Occipital lobe (tissue), 1 donor: ENCODE measurements at regions not wholly inside any gene's neighbourhood (a gene's known extent, or its start where the extent isn't known, plus 50 kb on each side); places are given as distances from the start of the nearest gene placed in this dataset.

Experiments used
- DNase-seq: peaks from one replicate; lab custom pipeline; 2025; lab: John Stamatoyannopoulos, UW

GRCh38 chr4:32790803-32791202 lies 2070.6 kb downstream of the PCDH7 start:
- no peak for DNase-seq

GRCh38 chr4:32798471-32799159 lies 2078.4 kb downstream of the PCDH7 start:
- DNase-seq = no peak

- no peak for DNase-seq
Observed at GRCh38 chr4:32824336-32824735, 2104.2 kb downstream of the PCDH7 start.

DNA sequence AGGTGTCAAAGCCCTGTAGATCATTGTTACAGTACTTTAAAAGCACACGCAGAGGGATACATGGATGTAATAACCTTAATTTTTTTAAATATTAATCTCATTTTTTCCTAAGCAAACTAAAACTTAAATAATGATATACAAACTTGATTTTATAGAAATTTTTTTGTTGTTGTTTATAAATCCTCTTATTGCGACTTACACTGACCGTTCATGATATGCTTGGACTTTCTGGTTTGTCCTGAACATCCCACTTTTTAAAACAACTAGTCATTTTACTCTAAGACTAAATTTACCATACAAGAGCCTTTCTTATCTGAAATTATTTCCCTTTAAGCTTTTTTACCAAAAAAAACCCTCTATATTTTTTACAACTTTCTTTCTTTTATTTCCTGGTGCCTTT lies 2106.0 kb downstream of the PCDH7 start:
- no peak for DNase-seq

DNA sequence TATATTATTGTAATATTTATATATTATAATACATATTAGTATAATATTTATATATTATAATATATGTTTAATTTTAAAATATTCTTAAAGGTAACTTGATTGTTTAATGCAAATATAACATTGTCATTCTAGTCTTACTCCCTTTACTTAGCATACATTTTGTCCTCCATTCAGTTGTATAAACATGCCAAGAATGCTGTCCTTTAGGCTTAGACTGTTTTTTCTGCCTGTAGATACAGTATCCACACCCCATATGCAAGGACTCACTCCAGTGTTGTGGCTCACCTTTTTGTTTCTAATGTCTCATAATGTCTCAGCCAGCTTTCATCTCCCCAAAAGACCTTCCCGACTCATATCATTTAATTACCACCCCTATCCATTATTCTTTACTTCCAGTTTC lies 2110.0 kb downstream of the PCDH7 start:
- DNase-seq = no peak

DNA sequence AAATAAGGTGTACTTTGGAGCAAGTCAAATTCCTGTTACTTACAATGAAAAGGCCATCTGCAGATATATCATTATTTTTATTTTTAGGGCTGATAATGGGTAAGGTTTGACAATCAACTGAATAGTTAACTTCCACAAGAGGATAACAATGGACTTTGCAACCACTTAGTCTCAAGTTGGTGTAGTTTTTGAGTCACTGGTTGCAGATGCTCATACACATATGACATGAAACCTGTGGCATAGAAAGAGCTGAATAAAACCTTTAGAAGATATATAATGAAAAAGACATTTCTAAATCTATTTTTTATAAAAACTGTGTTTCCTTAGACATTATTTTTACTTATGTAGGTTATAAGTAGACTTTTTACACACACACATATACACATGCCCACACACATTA lies 2110.9 kb downstream of the PCDH7 start:
- no peak for DNase-seq

GRCh38 chr4:32840461-32841189 lies 2120.5 kb downstream of the PCDH7 start:
- DNase-seq = no peak

- DNase-seq = no peak
Observed at GRCh38 chr4:32841217-32841616, 2121.0 kb downstream of the PCDH7 start.

DNA sequence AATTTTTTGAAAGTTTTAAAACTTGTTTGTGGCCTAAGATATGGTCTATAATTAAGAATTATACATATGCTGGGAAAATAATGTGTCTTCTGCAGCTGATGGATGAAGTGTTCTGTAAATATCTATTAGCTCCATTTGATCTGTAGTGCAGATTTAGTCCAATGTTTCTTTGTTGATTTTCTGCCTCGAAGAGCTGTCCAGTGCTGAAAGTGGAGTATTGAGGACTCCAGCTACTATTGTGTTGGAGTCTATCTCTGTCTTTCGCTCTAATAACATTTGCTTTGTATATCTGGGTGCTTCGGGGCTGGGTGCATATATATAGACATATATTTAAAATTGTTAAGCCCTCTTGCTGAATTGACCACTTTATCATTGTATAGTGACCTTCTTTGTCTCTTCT lies 2127.3 kb downstream of the PCDH7 start:
- DNase-seq = no peak

DNA sequence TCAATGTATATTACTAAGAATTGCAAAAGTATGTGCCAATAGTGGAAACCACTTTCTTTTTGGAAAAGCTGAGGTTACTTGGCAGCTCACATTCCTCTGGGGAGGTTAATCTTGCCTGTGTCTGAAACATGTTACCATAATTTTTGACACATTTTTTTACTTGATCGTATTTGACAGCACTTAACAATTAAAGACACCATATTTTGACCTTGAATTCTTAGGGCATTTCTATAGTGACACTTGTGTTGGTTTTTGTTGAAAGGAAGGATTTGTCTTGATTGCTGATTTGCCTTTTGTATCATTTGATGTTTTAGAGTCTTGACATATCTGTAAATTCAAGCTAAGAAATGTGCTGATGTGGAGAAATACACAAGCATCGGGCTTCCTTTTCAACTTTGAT lies 2135.5 kb downstream of the PCDH7 start:
- no peak for DNase-seq

DNA sequence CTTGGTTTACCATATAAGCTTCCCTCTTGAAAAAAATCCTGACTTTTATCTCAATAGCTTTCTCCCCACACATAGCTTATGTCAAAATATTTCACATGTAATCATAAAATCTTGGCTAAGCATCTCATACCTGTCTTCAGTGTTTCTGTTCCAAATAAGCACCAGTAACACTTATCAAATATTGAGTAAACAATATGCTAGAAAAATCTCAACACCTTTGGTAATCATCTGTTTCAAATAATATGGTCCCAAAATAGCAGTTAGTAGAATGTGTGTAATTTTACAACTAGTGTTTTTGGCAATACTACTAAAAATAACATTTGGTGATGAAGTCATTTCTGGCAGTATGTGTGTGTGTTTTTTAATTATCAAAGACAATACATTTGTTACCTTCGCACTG lies 2138.2 kb downstream of the PCDH7 start:
- DNase-seq = no peak

DNA sequence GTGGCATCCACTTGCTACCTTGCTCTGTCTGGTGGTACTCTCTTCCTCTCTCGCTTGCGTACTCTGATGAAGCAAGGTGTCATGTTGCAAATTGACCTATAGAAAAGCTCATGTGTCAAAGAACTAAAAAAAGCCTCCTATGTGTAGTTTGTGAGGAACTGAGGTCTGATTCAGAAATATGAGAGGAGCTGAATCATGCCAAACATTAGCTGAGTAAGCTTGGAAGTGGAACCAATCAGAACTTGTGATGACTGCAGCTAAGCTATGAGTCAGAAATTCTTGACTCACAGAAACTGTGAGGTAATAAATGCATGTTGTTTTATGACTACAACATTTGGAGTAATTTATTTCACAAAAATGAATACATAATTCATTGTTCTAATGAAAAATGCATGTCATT lies 2138.8 kb downstream of the PCDH7 start:
- no peak for DNase-seq

DNA sequence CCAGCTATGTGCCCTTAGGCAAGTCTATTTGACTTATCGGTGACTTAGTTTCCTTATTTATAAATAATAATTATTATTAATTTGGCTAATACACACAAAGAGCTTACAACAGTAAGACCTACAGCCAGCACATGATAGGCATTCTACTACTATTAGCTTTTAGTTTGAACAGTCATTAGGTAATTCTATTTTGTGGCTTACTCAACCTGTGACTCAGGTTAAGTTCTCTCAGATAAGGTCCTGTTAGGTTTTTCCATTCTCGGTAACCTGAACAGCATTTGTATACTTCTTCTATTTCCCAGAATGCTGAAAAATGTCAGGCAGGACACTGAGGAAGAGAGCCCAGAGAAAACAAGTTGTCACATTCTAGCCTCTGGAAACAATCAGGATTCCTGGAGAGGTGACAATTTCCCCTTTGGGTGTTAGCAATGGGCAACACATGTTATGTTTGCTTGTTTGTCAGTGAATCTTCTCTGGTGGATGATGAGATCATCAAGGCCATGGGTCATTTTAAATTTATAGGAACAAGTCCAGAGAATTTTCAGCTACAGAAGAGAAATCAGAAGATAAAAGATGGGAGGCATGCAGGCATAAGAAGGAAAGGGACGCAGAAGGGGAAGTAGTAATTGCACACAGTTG lies 2144.7 kb downstream of the PCDH7 start:
- no peak for DNase-seq

DNA sequence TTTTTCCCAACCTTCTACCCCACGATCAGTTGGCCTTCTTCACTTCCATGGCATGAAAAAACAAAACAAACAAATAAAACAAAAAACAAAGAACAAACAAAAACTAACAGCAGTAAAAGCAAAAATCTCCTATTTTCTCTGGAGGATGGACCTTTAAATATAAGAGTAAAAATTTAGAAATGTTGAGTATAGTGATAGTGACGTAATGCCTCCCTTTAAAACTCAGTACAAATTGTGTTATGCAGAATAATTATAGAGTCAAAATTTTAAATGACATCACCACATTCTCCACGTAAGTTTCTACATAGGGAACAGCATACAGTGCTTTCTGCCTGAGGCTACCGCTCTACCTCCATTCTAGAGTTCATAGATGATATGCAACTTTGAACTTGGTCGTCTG lies 2156.4 kb downstream of the PCDH7 start:
- no peak for DNase-seq

DNA sequence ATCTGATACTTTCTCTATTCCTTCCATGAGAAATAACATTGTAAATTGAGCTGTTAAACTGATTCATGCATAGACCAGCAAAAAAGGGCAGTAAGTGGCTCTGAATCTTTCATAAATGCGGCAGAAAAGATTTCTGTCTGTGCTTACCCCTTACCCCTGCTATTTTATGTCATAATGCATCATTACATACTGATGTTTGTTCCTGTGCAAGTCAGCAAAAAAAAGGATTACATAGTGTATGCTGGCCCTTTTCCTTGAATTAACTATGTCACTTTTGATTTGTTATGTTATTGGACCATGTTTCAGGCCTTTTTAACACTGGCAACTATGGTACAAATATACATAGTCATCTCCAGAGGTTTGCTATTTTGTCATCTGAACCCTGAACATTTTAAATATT lies 2159.7 kb downstream of the PCDH7 start:
- DNase-seq = no peak

DNA sequence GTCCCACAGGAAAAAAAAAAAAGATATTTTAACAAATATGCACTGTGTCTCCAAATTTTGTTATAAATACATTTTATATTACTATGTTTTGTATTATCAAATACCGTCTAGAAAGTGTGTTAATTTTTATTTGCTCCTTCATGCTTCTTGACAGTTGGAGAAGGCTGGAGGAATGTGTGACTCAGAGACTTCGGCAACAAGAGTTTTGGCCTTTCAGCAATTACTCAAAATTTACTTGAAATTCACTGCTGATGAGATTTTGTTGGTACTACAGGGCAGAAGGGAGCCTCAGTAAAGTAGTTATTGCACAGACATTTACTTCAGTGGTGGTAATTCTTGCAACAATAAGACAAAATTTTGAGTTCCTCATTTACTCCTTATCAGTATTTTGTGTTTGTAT lies 2164.0 kb downstream of the PCDH7 start:
- no peak for DNase-seq

DNA sequence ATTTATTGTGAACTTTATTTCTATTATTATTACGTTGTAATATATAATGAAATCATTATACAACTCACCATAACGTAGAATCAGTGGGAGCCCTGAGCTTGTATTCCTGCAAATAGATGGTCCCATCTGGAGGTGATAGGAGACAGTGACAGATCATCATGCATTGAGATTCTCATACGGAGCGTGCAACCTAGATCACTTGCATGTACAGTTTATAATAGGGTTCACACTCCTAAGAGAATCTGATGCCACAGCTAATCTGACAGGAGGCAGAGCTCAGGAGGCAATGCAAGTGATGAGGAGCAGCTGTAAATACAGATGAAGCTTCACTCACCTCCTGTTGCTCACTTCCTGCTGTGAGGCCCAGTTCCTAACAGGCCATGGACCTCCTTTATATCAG lies 2170.2 kb downstream of the PCDH7 start:
- DNase-seq = no peak

DNA sequence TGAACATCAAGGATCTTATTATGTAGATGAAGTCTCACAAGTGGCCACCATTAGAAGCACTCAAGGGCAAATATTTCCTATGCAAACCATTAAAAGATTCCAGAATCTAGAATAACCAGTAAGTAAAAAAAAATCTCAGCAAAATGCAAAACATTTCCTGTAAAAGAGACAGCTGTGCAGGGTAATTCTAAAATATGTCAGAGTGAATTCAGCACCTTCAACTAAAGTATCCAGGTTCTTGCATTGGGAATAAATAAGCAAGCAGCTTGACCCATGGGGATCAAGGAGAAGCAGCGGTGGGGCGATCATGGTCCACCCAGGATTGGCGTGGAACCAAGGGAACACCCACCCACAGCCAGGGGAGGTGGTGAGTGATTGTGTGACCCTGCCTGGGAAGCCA lies 2188.9 kb downstream of the PCDH7 start:
- DNase-seq = no peak

DNA sequence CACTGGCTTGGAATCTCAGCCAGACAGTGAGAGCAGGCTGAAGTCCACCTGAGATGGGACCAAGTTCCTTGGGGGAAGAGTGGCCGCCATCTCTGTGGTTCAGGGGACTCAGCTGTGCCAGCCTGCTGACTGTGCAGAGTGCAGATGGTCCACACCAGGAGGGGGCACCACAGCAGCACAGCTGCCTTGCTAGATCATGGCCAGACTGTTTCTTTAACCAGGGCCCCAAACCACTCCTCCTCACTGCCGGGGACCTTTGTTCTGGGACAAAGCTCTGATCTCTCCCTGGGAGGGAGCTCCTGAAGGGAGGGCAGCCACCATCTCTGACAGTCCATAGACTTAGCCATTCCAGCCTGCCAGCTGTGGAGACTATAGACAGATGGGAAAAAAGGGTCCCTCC lies 2189.6 kb downstream of the PCDH7 start:
- DNase-seq = no peak

GRCh38 chr4:32917586-32917985 lies 2197.4 kb downstream of the PCDH7 start:
- DNase-seq = no peak

DNA sequence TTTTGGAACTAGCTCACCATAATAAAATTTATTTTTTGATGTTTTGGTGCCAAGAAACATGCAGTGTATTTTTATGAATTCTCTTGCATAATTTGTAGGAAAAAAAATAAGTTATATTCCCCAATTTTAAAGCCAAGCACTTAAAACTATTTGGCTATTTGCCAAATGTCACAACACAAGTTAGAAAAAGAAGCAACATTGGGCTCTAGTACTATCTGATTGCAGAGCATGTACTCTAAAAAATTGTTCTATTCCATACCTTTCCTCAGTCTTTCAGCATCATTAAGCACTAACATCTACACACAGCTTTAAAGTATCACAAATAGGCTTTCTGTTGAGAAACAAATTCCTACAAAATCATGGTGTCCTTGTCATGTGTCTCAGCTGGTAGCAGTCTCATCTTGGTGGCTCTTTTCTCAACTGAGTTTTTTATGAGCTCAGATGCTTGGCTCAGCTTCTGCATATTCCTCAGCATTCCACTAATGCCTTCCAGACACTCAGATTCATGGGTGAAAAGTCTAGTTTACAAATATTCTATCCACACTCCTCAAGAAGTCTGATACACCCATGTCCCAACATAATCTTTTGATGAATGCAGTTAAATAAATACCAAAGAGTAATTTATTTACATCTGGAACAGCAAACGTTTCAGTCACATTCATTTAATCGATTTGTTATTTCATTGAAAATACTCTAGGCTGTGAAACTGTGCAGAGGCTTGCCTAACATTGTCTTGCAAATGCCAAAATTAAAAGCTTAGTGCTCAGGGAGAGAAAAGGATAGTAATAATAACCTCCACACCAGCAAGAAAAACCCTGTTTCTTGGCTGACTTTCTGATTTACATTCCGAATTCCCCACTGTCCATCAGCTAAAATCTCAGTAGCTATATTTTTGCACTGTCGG lies 2209.9 kb downstream of the PCDH7 start:
- no peak for DNase-seq

GRCh38 chr4:32930700-32931099 lies 2210.5 kb downstream of the PCDH7 start:
- no peak for DNase-seq
